Transverse colon (tissue), 4 donors: ENCODE measurements at regions not wholly inside any gene's neighbourhood (a gene's known extent, or its start where the extent isn't known, plus 50 kb on each side); places are given as distances from the start of the nearest gene placed in this dataset.

Experiments used
- DNase-seq: peaks from one replicate; pipeline ENCODE4 v3.0.0-alpha.2; 2019
- H3K27ac ChIP-seq, 4 donors: fragments of 200-600 bp; sonication (generic); 2 replicates each; pipeline ENCODE4 v1.5.1; 2016 to 2018; ENCODE audit warnings: inconsistent platforms in 4 of 4
- H3K27me3 ChIP-seq: fragments of 200-600 bp; sonication (generic); 2 replicates; pipeline ENCODE4 v1.5.1; 2017; ENCODE audit warnings: inconsistent platforms
- H3K36me3 ChIP-seq, 4 donors: fragments of 200-600 bp; sonication (generic); 2 replicates each; pipeline ENCODE4 v1.5.1; 2017 to 2019; ENCODE audit warnings: inconsistent platforms in 4 of 4
- H3K4me1 ChIP-seq, 4 donors: fragments of 200-600 bp; sonication (generic); 2 replicates each; pipeline ENCODE4 v1.5.1; 2017 to 2020; ENCODE audit warnings: inconsistent platforms in 4 of 4
- H3K4me3 ChIP-seq, 4 donors: fragments of 200-600 bp; sonication (generic); 1 replicate in 1 of 4; 2 replicates in 3 of 4; pipeline versions ENCODE4 v1.5.1 to v1.6.1; 2017 to 2019; ENCODE audit warnings: inconsistent platforms in 4 of 4
- H3K9me3 ChIP-seq, 2 donors: fragments of 200-600 bp; sonication (generic); 2 replicates each; pipeline ENCODE4 v1.5.1; 2017 to 2019; ENCODE audit warnings: inconsistent platforms in 2 of 2
- CTCF ChIP-seq, 5 experiments: fragments of 200-600 bp in 3 of 5; fragments of 450-650 bp in 2 of 5; sonication (generic) in 3 of 5; IDR thresholded peaks; 1 replicate in 2 of 5; 2 replicates in 3 of 5; pipeline ENCODE4 v1.5.1; 2016 to 2017; ENCODE audit warnings: antibody characterized with exemption in 5 of 5, inconsistent platforms in 3 of 5, mild to moderate bottlenecking in 2 of 5, moderate library complexity in 1 of 5
- EP300 ChIP-seq: sonication (generic); formaldehyde crosslinking; IDR thresholded peaks from one replicate; pipeline ENCODE4 v1.6.1; 2017; ENCODE audit warnings: antibody characterized with exemption, low read depth
- POLR2A ChIP-seq: fragments of 450-650 bp; IDR thresholded peaks from one replicate; pipeline ENCODE4 v1.6.1; 2016; ENCODE audit warnings: antibody characterized with exemption, mild to moderate bottlenecking, moderate library complexity
- POLR2AphosphoS5 ChIP-seq, 3 donors: sonication (generic); formaldehyde crosslinking; IDR thresholded peaks; one replicate each; pipeline ENCODE4 v1.6.1; 2016; ENCODE audit warnings: antibody characterized with exemption in 3 of 3
- WGBS, 2 donors: methylation state at CpG; one replicate each; pipeline ENCODE4 v1.1.5; 2018; ENCODE audit warnings: low coverage in 1 of 2; 5-methylcytosine and 5-hydroxymethylcytosine counted together
- in situ Hi-C, 4 donors: fragments of 200-750 bp; cut with MboI; loops; one replicate each; pipeline versions ENCODE4 v1.15.0 to v1.15.1; 2017; ENCODE audit warnings: low sequenced_read_pairs in 3 of 4, low pct_ligation_motif_present in 1 of 4, low pct_unique_long_range_greater_than_20kb in 1 of 4
- intact Hi-C: fragments of 100-400 bp; cut with DNase I; formaldehyde crosslinking; loops from one replicate; pipeline ENCODE4 v1.15.1; 2023; ENCODE audit warnings: low total_unique reads

GRCh38 chr15:95733931-95734330 is 596.6 kb upstream of the NR2F2 start:
- H3K27ac ChIP-seq: no peak overlapping the region
- in situ Hi-C loops (loop anchor here in 1 of 4 donors (25.0 kb wide), 1 partner anchor 97 kb away; no protein-coding TSS in a partner anchor), intact Hi-C loops (loop anchor here (5.0 kb wide), 1 partner anchor 267 kb away; no protein-coding TSS in a partner anchor)
- H3K4me3 ChIP-seq: no peak overlapping the region
- 46 to 52% methylated on average over 3 of the region's 3 CpGs for WGBS, 2 donors
- no peaks in the 10 kb centered on the region for H3K4me1 ChIP-seq
- TF ChIP-seq CTCF (IDR thresholded peaks at IDR 0.05) (no peak), EP300 (no peak), POLR2A (no peak), POLR2AphosphoS5 (IDR thresholded peaks at IDR 0.05) (no peak)
- no peaks in the 10 kb centered on the region for H3K9me3 ChIP-seq
- no peaks in the 10 kb centered on the region for H3K27me3 ChIP-seq
- H3K36me3 ChIP-seq: no peaks in the 10 kb centered on the region
- no peak for DNase-seq

DNA sequence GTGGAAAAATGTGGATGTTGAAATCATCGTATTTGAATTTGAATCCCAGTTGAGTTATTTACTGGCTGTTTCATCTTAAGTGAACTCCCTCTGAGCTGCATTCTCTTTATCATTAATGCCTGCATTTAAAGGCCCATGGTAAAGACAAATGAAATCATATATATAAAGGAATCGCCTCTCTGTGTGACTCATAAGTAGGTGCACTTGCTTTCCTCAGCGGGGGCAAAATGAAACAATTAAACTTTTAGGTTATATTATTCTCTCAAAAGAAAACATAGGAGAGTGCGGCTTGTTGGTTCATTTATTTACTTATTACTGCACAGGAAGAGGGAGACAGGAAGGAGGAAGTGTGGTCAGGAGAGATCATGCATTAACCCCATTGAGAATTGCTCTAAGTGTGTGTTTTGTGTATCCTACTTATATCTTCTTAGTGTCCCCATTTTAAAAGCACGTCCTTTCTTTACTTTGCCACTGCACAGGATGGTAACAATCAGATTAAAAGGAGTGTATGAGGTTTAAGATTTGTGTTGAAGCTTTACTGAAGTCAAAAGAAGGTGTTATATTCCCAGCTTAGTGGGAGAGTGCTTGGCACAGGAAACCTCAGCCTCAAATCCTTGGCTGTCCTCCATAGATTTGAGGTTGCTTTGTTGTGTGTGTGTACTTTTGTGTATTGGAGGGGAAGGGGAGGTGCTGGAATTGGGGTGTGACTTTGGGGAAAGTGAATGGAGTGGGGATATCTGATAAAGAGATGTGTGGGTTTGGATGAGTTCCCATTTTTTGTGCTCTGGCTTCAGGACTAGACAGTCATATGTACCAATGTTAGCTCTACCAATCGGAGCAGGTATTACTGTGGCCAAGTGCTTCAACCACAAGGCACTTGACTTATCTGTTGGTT is 595.8 kb upstream of the NR2F2 start:
- no peak overlapping the region for H3K4me3 ChIP-seq
- no peak for DNase-seq
- no peaks in the 10 kb centered on the region for H3K36me3 ChIP-seq
- no peaks in the 10 kb centered on the region for H3K9me3 ChIP-seq
- TF ChIP-seq POLR2A (no peak), EP300 (no peak), CTCF (IDR thresholded peaks at IDR 0.05) (no peak), POLR2AphosphoS5 (IDR thresholded peaks at IDR 0.05) (no peak)
- 55 to 64% methylated on average over 6 of the region's 6 CpGs for WGBS, 2 donors
- in situ Hi-C loops: loop anchor here in 1 of 4 donors (25.0 kb wide), 1 partner anchor 97 kb away; no protein-coding TSS in a partner anchor
- H3K4me1 ChIP-seq: no peaks in the 10 kb centered on the region
- no peak overlapping the region for H3K27ac ChIP-seq
- intact Hi-C loops: loop anchor here (5.0 kb wide), 1 partner anchor 267 kb away; no protein-coding TSS in a partner anchor
- H3K27me3 ChIP-seq: no peaks in the 10 kb centered on the region

- Histone ChIP-seq H3K27ac (no peak overlapping the region), H3K9me3 (no peaks in the 10 kb centered on the region), H3K4me1 (no peaks in the 10 kb centered on the region), H3K36me3 (no peaks in the 10 kb centered on the region), H3K27me3 (no peaks in the 10 kb centered on the region), H3K4me3 (no peak overlapping the region)
- intact Hi-C loops: no loop called here
- 69 to 80% methylated on average over 3 of the region's 3 CpGs for WGBS, 2 donors
- in situ Hi-C loops: loop anchor here in 1 of 4 donors (25.0 kb wide), 1 partner anchor 100 kb away; no protein-coding TSS in a partner anchor
- TF ChIP-seq POLR2AphosphoS5 (IDR thresholded peaks at IDR 0.05): no peak
- no peak for TF ChIP-seq EP300
- TF ChIP-seq CTCF (IDR thresholded peaks at IDR 0.05): no peak
- no peak for TF ChIP-seq POLR2A
- no peak for DNase-seq
These were observed 593.4 kb upstream of the NR2F2 start for GRCh38 chr15:95737060-95737459.

DNA sequence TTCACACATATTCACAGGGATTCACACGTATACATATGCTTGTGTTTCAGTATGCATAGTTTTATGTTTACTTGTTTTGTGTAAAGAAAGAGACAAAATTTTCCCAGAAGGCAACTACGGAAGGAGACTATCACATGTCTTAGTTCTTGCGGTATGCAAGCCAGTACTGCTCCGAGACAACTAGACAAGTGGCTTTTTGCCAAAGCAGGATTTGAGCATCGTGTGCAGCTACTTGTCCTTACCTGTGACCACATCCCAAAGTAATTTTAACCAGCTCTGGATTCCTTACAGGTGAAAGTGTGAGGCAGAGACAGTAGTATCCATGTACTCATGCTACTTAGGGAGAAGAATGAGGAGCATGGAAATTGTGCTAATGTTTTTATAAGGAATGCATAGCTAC is 591.4 kb upstream of the NR2F2 start:
- WGBS, 2 donors: 70 to 94% methylated on average over 3 to 5 of the region's 5 CpGs
- in situ Hi-C loops: loop anchor here in 1 of 4 donors (25.0 kb wide), 1 partner anchor 102 kb away; no protein-coding TSS in a partner anchor
- intact Hi-C loops: no loop called here
- H3K27ac ChIP-seq: no peak overlapping the region
- no peaks in the 10 kb centered on the region for H3K4me1 ChIP-seq
- H3K4me3 ChIP-seq: no peak overlapping the region
- no peaks in the 10 kb centered on the region for H3K9me3 ChIP-seq
- H3K27me3 ChIP-seq: no peaks in the 10 kb centered on the region
- TF ChIP-seq POLR2A: no peak
- no peak for TF ChIP-seq CTCF (IDR thresholded peaks at IDR 0.05)
- no peak for TF ChIP-seq EP300
- TF ChIP-seq POLR2AphosphoS5 (IDR thresholded peaks at IDR 0.05): no peak
- no peak for DNase-seq
- H3K36me3 ChIP-seq: no peaks in the 10 kb centered on the region
